HG02943 (cell line): ENCODE measurements at regions not wholly inside any gene's neighbourhood (a gene's known extent, or its start where the extent isn't known, plus 50 kb on each side); places are given as distances from the start of the nearest gene placed in this dataset.

Experiments used
- ATAC-seq: cut with Tn5 transposase; IDR thresholded peaks from one replicate; pipeline ENCODE4 v1.9.1; 2021; ENCODE audit warnings: mild to moderate bottlenecking, low read depth, moderate library complexity; ENCODE audit not compliant: unreplicated experiment

- no peak for ATAC-seq
Measured at GRCh38 chr15:25987638-25988037, 124.5 kb upstream of the ATP10A start.

- ATAC-seq, result no peak
Measured at GRCh38 chr15:25985165-25985564, 122.0 kb upstream of the ATP10A start.

GRCh38 chr15:25982736-25983135, 119.6 kb upstream of the ATP10A start:
- no peak for ATAC-seq

GRCh38 chr15:25981114-25981513, 118.0 kb upstream of the ATP10A start:
- ATAC-seq, result no peak

DNA sequence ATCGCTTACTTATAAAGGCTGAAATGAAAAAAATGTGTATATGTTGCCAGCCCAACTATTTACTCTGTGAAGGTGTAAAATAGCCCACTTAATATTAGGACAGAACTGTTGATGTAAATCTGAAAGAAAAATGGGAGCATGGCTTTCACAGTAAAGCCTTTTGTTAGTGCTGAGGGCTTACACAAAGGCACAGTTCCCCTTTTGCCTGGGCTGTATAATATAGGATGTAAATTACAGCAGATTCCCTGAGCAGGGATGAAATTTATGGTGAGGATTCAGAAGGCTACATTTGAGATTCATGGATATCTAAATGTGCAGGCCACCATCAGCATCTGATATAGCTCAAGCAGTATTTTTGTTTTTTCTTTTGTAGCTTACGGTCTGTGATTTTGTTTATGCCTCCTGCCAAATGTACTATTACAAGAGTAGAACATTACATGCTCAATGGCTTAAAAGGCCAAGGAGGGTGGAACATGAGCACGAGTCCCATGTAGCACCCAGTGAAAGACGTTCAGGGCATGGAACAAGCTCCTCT, 109.1 kb upstream of the ATP10A start:
- ATAC-seq, result no peak

DNA sequence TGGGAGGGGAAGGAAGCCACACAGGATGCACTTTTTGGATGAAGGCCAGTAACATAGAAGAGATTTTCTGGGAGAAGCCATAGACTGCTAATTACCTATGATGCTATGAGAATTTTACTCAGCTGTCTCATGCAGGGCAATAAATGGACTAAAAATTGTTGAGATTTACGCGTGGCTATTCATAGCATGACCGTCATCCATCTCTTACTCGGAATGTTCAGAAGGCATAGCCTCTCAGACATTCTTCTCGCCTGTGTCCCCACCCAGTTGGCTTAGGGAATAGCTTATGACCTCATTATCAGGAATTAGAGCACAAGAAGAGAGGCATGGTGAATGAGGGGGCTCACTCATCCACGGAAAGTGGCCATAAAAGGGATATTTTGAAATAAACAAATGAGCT, 107.9 kb upstream of the ATP10A start:
- no peak for ATAC-seq

- ATAC-seq, result no peak
Measured at GRCh38 chr15:25969886-25970285, 106.8 kb upstream of the ATP10A start.

GRCh38 chr15:25967116-25967515, 104.0 kb upstream of the ATP10A start:
- no peak for ATAC-seq

DNA sequence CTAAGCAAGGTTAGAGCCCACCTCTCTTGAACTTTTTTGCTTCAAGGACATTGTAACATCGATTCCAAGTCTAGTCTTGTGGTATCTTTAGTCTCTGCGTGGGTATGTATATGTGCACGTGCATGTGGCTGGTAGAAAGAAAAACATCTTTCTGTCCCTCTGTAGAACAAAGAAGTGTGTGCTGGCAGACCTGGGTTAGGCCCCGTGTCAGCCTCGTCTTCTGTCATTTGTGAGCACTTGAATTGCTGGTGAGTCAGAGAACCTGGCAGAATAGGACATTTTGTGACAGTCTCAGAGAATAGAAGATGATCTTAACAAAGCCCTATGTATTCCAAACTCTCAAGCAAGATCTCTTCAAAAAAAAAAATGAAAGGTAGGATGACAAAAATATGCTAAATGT, 102.2 kb upstream of the ATP10A start:
- ATAC-seq, result no peak

GRCh38 chr15:25960273-25960672, 97.1 kb upstream of the ATP10A start:
- no peak for ATAC-seq

DNA sequence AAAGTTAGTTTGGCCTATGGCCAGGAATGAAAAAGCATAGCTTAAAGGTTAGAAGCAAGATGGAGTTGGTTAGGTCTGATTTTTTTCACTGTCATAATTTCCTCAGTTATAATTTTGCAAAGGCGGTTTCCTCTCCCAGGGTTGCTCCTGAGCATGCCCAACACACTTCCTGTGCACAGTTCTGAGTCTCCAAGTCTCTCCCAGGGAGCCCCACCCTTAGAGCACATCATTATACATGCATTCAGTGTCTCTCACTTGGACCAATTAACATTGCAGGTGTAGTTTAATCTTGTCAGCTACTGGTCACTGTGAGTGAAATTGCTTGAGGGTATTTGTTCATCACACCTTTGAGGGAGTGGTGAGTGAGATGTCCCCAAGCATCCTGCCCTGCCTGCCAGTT, 96.0 kb upstream of the ATP10A start:
- ATAC-seq, result no peak

DNA sequence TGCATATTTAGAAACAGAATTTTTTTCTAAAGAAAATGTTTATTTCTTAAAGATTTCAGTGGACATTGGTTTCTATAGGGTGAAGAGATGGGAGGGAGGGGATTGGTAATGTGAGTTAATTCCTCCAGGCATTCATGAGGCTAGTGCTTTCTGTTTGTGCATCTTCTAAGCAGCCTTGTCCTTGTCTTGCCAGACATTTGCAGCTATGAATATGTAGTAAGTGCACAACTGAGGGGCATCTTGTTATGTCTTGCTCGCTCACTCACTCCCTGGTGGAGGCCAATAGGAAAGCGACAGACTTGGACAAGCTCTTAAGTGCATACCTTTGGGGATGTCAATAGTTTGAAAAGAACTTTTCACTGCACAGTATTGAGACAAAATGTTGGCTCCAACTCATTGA, 92.5 kb upstream of the ATP10A start:
- no peak for ATAC-seq

- no peak for ATAC-seq
Measured at GRCh38 chr15:25954398-25954797, 91.3 kb upstream of the ATP10A start.

- ATAC-seq, result no peak
Measured at GRCh38 chr15:25950014-25950413, 86.9 kb upstream of the ATP10A start.

DNA sequence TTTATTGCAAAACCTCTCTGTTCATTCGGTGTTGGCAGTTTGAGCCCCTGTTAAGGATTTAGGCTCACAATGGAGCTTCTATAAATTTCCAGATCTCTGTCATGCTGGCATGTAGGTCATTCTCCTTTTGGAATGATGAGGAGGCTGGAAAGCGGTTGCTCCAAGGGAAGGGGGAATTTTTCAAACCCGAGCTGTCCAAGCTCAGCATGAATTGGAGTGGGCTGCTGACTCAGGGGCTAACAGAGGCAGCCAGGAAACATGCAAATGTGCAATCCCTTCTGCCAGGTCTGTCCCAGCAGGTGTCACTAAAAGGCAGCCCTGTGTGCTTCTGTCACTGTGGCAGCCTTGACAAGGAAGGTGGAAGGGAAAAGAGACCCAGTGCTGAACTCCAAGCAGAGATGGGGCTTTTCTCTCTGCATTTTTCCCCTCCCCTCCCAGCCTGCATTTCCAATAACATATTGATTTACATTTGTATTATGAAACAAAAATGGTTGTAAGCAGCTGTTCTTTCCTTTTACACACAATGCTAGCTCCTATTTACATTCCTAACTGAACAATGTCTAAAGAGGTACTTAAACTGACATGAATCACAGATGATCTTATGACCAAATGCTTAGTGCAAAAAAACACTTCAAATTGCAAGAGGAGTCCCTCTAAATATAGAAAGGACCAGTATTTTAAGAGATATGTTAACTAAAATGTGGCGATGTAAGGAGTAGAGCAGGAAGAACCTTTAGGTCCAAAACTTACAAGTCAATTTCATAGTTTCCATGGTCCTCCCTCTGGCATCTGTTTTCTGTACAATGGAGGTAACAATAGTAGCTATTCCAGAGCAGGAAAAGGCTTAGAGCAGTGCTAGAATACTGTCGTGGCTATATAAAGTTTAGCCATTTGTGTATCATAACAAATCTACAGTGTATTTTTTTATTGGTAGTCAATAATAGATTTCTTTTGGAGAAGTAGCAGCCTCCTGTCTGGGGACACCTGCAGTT, 84.5 kb upstream of the ATP10A start:
- ATAC-seq, result no peak

- ATAC-seq, result no peak
Measured at GRCh38 chr15:25946241-25946805, 83.2 kb upstream of the ATP10A start.

- no peak for ATAC-seq
Measured at GRCh38 chr15:25944386-25944785, 81.3 kb upstream of the ATP10A start.

GRCh38 chr15:25943831-25944230, 80.7 kb upstream of the ATP10A start:
- no peak for ATAC-seq

DNA sequence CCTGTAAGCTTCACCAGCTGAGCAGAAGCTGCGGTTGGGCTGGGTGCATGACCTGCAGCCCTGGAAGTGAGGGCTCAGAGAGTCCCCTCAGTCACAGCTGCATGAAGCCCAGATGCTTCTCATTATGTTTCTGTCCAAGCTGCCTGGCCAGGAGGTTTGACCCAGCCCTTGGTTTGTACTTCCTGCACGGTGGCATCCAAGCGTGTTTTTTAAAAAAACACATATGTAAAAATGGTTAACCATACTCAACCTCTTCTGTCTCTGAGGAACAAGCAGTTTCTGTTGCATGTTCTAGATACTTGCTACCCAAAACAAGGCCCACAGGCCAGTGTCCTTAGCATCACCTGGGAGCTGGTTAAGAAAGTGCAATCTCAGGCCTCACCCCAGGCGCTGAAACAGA, 76.0 kb upstream of the ATP10A start:
- ATAC-seq, result no peak

DNA sequence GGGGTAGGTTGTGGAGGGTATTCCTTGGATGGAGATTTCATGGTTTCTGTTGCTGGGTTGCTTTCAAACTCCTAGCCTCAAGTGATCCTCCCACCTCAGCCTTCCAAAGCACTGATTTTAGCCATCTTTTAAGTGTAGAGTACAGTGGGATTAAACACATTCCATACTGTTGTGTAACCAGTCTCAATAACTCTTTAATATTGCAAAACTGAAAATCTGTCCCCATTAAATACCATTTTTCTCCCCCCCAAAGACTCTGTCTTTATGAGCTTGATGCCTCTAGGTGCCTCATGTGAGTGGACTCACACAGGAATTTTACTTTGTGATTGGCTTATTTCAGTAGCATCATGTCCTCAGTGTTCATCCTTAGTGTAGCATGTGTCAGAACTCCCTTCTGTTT, 74.7 kb upstream of the ATP10A start:
- no peak for ATAC-seq

DNA sequence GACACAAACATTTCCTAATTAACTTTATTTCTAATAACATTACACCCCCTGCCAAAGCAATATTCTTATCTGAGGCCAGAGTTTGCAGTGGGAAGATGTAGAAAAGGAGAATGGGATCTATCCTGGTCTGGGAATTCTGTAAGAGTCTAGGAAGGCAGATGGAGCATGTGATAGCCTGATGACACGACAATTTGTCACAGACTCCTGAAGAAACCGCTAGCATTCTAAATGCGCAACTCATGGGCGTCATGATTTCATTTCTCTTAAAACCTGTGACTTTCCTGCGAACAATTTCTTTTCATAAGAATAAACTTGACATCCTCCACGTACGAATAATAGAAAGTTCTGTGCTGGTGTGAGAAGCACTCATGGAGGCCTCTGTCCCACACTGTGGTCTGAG, 72.9 kb upstream of the ATP10A start:
- no peak for ATAC-seq
